NT2/D1 (cell line): ENCODE measurements at regions not wholly inside any gene's neighbourhood (a gene's known extent, or its start where the extent isn't known, plus 50 kb on each side); places are given as distances from the start of the nearest gene placed in this dataset.

Source experiments
- SUZ12 ChIP-seq: IDR thresholded peaks from 2 replicates; pipeline ENCODE4 v1.6.1; 2011; ENCODE audit not compliant: insufficient read length, insufficient read depth; ENCODE audit errors: extremely low read depth
- YY1 ChIP-seq: IDR thresholded peaks from 2 replicates; pipeline ENCODE4 v1.6.1; 2011; ENCODE audit not compliant: insufficient read length, insufficient read depth

DNA sequence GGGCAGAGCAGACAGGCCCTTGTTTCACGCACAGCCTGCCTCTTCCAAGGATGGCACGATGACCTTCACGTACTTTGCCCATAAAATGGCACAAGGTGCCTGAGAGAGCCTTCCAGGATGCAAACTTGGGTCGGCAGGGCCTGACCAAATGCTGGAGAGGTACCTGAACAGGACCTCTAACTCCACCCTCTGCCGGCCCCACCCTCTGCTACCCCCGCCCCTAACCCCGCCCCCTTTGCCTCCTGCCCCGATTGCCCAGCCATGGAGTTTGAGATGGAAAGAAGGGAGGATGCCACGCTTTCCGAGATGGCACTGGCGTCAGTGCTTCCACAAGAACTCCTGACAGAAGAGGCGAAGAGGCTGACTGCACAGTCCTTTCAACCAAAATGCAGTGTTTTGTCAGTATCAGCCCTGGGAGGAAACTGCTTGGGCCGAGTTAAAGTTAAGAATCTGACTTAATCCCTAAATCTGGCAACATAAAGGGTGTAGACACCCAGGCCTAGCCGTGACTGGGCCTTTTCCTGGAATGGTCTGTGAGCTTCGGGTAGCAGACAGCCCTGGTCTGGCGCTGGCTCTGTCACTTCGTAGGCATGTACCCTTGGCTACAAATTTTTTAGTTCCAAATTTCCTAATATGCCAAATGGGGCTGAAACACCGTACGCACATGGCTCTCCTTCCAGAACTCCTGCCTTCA, 230.3 kb upstream of the RGMA start:
- TF ChIP-seq YY1 (no peak), SUZ12 (no peak)
